B cell (primary cell): ENCODE measurements at regions not wholly inside any gene's neighbourhood (a gene's known extent, or its start where the extent isn't known, plus 50 kb on each side); places are given as distances from the start of the nearest gene placed in this dataset.

Source experiments
- ATAC-seq: fragments of 200-7000 bp; cut with Tn5 transposase; one replicate; pipeline ENCODE4 v1.10.0; 2021; ENCODE audit warnings: low read depth, mild to moderate bottlenecking, moderate number of reproducible peaks, moderate library complexity
- CTCF ChIA-PET: fragments of 350-600 bp; sonication (Branson Sonifier 250); formaldehyde crosslinking; loops from one replicate; lab custom pipeline; 2021; ENCODE audit warnings: antibody characterized with exemption, inconsistent platforms; lab: Charles Lee
- POLR2A ChIA-PET: fragments of 350-600 bp; sonication (Branson Sonifier 250); formaldehyde crosslinking; loops from one replicate; lab custom pipeline; 2021; ENCODE audit warnings: antibody characterized with exemption; lab: Charles Lee
- DNase-seq: peaks from one replicate; pipeline ENCODE4 v3.0.0; 2013
- H2AFZ ChIP-seq: 2 replicates; pipeline ENCODE4 v1.6.1; 2012; ENCODE audit warnings: mild to moderate bottlenecking, low read depth, low read length; ENCODE audit not compliant: insufficient read depth, poor library complexity, severe bottlenecking
- H3K27ac ChIP-seq, 2 donors: 1 replicate in 1 of 2; 2 replicates in 1 of 2; pipeline ENCODE4 v1.5.1; 2012 to 2013; ENCODE audit warnings: low read length in 2 of 2, mild to moderate bottlenecking in 2 of 2, moderate library complexity in 1 of 2
- H3K27me3 ChIP-seq, 4 experiments: fragments of 200-600 bp in 1 of 4; sonication (generic) in 1 of 4; replicated peaks in 1 of 4; 1 replicate in 2 of 4; 2 replicates in 2 of 4; pipeline versions ENCODE4 v1.6.1 to v1.7.0; 2013 to 2016; ENCODE audit warnings: low read length in 3 of 4, mild to moderate bottlenecking in 2 of 4, mixed read lengths in 1 of 4, moderate library complexity in 1 of 4; ENCODE audit not compliant: insufficient read depth in 4 of 4, control insufficient read depth in 3 of 4; ENCODE audit errors: control extremely low read depth in 1 of 4
- H3K36me3 ChIP-seq, 2 experiments: replicated peaks in 1 of 2; 1 replicate in 1 of 2; 2 replicates in 1 of 2; pipeline versions ENCODE4 v1.6.1 to v1.7.1; 2013; ENCODE audit warnings: low read length in 1 of 2; ENCODE audit not compliant: insufficient read depth in 2 of 2, control insufficient read depth in 1 of 2; ENCODE audit errors: control extremely low read depth in 1 of 2, extremely low read depth in 1 of 2
- H3K4me1 ChIP-seq, 2 donors: fragments of 200-600 bp in 1 of 2; sonication (generic) in 1 of 2; 1 replicate in 1 of 2; 2 replicates in 1 of 2; pipeline versions ENCODE4 v1.5.1 to v1.6.1; 2013 to 2017; ENCODE audit warnings: low read length in 2 of 2; ENCODE audit not compliant: control insufficient read depth in 2 of 2, insufficient read depth in 2 of 2
- H3K4me2 ChIP-seq: replicated peaks from 2 replicates; pipeline ENCODE3; 2012; ENCODE audit warnings: mild to moderate bottlenecking, low read depth, low read length; ENCODE audit not compliant: poor library complexity, severe bottlenecking
- H3K4me3 ChIP-seq, 5 experiments: fragments of 200-600 bp in 1 of 5; sonication (generic) in 1 of 5; 1 replicate in 3 of 5; 2 replicates in 2 of 5; pipeline versions ENCODE4 v1.5.1 to v1.7.0; 2011 to 2016; ENCODE audit warnings: low read length in 4 of 5, mild to moderate bottlenecking in 4 of 5, low read depth in 2 of 5, control low read depth in 1 of 5, moderate library complexity in 1 of 5; ENCODE audit not compliant: insufficient read depth in 1 of 5; ENCODE audit errors: control extremely low read depth in 1 of 5, extremely low read depth in 1 of 5
- H3K79me2 ChIP-seq: fragments of 200-600 bp; sonication (generic); one replicate; pipeline ENCODE4 v1.6.0; 2016; ENCODE audit warnings: low read length; ENCODE audit not compliant: control insufficient read depth, insufficient read depth
- H3K9ac ChIP-seq: fragments of 200-600 bp; sonication (generic); 2 replicates; pipeline ENCODE4 v1.6.1; 2017; ENCODE audit warnings: mild to moderate bottlenecking, low read length, moderate library complexity
- H3K9me3 ChIP-seq, 3 donors: one replicate each; pipeline versions ENCODE4 v1.6.1 to v1.7.1; 2013; ENCODE audit warnings: low read length in 2 of 3; ENCODE audit not compliant: control insufficient read depth in 2 of 3, insufficient read depth in 1 of 3; ENCODE audit errors: control extremely low read depth in 1 of 3
- H4K20me1 ChIP-seq: 2 replicates; pipeline ENCODE4 v1.6.0; 2012; ENCODE audit warnings: mild to moderate bottlenecking, low read length; ENCODE audit not compliant: insufficient read depth, control insufficient read depth, poor library complexity, severe bottlenecking
- H3K27ac Mint-ChIP-seq: one replicate; pipeline ENCODE4 v1.8.0; 2021; ENCODE audit warnings: mixed read lengths
- H3K27me3 Mint-ChIP-seq: one replicate; pipeline ENCODE4 v1.8.0; 2021; ENCODE audit warnings: mixed read lengths
- H3K4me1 Mint-ChIP-seq: one replicate; pipeline ENCODE4 v1.8.0; 2021; ENCODE audit warnings: mixed read lengths
- H3K4me3 Mint-ChIP-seq: one replicate; pipeline ENCODE4 v1.8.0; 2021; ENCODE audit warnings: mixed read lengths
- H3K9me3 Mint-ChIP-seq: one replicate; pipeline ENCODE4 v1.8.0; 2022; ENCODE audit warnings: mixed read lengths; ENCODE audit not compliant: insufficient read depth
- EZH2 ChIP-seq: IDR thresholded peaks from 2 replicates; pipeline ENCODE4 v1.6.1; 2012; ENCODE audit warnings: borderline replicate concordance, low read depth, mild to moderate bottlenecking, moderate library complexity, low read length; ENCODE audit not compliant: insufficient read depth, poor library complexity, severe bottlenecking
- WGBS: methylation state at CpG from one replicate; pipeline ENCODE4 v1.1.5; 2013; ENCODE audit warnings: missing lambda C conversion rate; ENCODE audit not compliant: insufficient coverage; 5-methylcytosine and 5-hydroxymethylcytosine counted together
- intact Hi-C: fragments of 100-400 bp; cut with micrococcal nuclease; formaldehyde crosslinking; loops from one replicate; pipeline ENCODE4 v1.10.0; 2022
- TF ChIP-seq, protein P1 (sequence below): fragments of 200-600 bp; IDR thresholded peaks from one replicate; pipeline ENCODE4 v1.8.0; 2022; ENCODE audit warnings: antibody characterized with exemption, mild to moderate bottlenecking

DNA sequence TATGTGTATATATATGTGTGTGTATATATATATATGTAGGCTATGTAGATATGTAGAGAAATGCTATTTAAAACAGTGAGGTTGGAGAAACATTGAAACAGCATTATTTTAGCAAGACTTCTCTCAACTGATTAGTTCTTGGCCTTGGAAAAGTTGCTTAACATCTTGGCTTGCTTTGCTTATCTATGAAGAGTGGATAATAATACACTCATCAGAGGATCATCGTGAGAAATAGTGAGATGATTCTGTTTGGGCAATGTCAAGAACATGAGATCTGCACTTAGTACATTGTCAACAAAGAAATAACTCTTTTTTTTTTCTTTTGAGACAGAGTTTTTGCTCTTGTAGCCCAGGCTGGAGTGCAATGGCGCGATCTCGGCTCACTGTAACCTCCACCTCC, 128.3 kb downstream of the KLF5 start:
- Histone ChIP-seq H3K9ac (no peak overlapping the region), H3K4me2 (no peak overlapping the region), H3K27ac (no peak overlapping the region), H3K36me3 (no peaks in the 10 kb centered on the region), H3K4me1 (no peaks in the 10 kb centered on the region), H3K79me2 (no peaks in the 10 kb centered on the region), H2AFZ (no peak overlapping the region), H4K20me1 (no peaks in the 10 kb centered on the region), H3K27me3 (no peaks in the 10 kb centered on the region), H3K4me3 (no peak overlapping the region), H3K9me3 (no peaks in the 10 kb centered on the region)
- no peak for DNase-seq
- intact Hi-C loops, result no loop called here
- no peak for TF ChIP-seq EZH2
- TF ChIP-seq, protein P1, sequence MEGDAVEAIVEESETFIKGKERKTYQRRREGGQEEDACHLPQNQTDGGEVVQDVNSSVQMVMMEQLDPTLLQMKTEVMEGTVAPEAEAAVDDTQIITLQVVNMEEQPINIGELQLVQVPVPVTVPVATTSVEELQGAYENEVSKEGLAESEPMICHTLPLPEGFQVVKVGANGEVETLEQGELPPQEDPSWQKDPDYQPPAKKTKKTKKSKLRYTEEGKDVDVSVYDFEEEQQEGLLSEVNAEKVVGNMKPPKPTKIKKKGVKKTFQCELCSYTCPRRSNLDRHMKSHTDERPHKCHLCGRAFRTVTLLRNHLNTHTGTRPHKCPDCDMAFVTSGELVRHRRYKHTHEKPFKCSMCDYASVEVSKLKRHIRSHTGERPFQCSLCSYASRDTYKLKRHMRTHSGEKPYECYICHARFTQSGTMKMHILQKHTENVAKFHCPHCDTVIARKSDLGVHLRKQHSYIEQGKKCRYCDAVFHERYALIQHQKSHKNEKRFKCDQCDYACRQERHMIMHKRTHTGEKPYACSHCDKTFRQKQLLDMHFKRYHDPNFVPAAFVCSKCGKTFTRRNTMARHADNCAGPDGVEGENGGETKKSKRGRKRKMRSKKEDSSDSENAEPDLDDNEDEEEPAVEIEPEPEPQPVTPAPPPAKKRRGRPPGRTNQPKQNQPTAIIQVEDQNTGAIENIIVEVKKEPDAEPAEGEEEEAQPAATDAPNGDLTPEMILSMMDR, result no peak
- ChIA-PET POLR2A (no interaction called here), CTCF (no interaction called here)
- Mint-ChIP-seq H3K9me3 (no peaks in the 10 kb centered on the region), H3K4me3 (no peak overlapping the region), H3K4me1 (no peaks in the 10 kb centered on the region), H3K27me3 (no peaks in the 10 kb centered on the region), H3K27ac (no peak overlapping the region)
- WGBS, result no CpG with 5 or more reads among the region's 4 CpGs
- no peak for ATAC-seq

DNA sequence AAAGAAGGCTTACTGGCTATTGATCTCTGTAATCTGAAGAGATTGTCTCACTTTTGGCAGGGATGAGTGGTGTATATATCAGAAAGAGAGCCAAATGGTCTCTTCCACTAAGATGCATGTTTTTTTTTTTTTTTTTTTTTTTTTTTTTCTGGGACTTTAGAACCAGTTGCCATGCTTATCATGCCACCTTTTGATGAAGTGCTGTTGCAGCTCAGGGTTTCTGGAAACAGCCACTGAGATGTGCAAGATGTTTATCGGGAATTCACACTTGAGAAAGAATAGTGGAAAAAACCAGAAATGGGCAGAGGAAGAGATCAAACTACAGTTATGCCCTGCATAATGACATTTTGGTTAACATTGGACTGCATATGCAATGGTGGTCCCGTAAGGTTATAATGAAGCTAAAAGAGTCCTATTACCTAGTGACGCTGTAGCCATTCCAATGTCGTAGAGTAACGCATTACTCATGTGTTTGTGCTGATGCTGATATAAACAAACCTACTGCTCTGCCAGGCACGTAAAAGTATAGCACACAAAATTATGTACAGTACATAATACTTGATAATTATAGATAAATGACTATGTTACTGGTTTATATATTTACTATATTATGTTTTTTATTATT, 121.0 kb downstream of the KLF5 start:
- no peaks in the 10 kb centered on the region for H4K20me1 ChIP-seq
- intact Hi-C loops, result no loop called here
- no peaks in the 10 kb centered on the region for H3K36me3 ChIP-seq
- TF ChIP-seq, protein P1, result no peak
- TF ChIP-seq EZH2, result no peak
- no peak overlapping the region for H3K9ac ChIP-seq
- no peaks in the 10 kb centered on the region for H3K79me2 ChIP-seq
- no peak overlapping the region for H3K27ac ChIP-seq
- H3K4me2 ChIP-seq, result no peak overlapping the region
- no peaks in the 10 kb centered on the region for H3K27me3 ChIP-seq
- Mint-ChIP-seq H3K4me3 (no peak overlapping the region), H3K27me3 (no peaks in the 10 kb centered on the region), H3K4me1 (no peaks in the 10 kb centered on the region), H3K9me3 (no peaks in the 10 kb centered on the region), H3K27ac (no peak overlapping the region)
- ChIA-PET POLR2A (no interaction called here), CTCF (no interaction called here)
- no peak overlapping the region for H2AFZ ChIP-seq
- 100% methylated on average over 3 of the region's 6 CpGs for WGBS
- no peaks in the 10 kb centered on the region for H3K4me1 ChIP-seq
- no peaks in the 10 kb centered on the region for H3K9me3 ChIP-seq
- no peak for DNase-seq
- no peak for ATAC-seq
- H3K4me3 ChIP-seq, result no peak overlapping the region
